Panc1 (cell line): ENCODE measurements at regions not wholly inside any gene's neighbourhood (a gene's known extent, or its start where the extent isn't known, plus 50 kb on each side); places are given as distances from the start of the nearest gene placed in this dataset.

Experiments
- ATAC-seq: fragments of 200-7000 bp; cut with Tn5 transposase; 2 replicates; pipeline ENCODE4 v1.9.1; 2020; ENCODE audit warnings: mild to moderate bottlenecking, moderate library complexity
- BruUV-seq: library from RNA; stranded (reverse); fragments of 400-500 nt; replicated peaks from 2 replicates; lab custom pipeline; 2021; lab: Mats Ljungman, UMichigan
- CTCF ChIA-PET: fragments of 300-600 bp; sonication (Branson Sonifier 250); formaldehyde crosslinking; loops from one replicate; lab custom pipeline; 2022; ENCODE audit warnings: antibody characterized with exemption; lab: Charles Lee
- POLR2A ChIA-PET: fragments of 300-600 bp; sonication (Branson Sonifier 250); formaldehyde crosslinking; loops from one replicate; lab custom pipeline; 2022; ENCODE audit warnings: antibody characterized with exemption; lab: Charles Lee
- DNase-seq: peaks from one replicate; pipeline ENCODE4 v3.0.0-alpha.2; 2010; ENCODE audit warnings: low read depth, low spot score
- H3K27ac ChIP-seq: 2 replicates; pipeline ENCODE4 v1.5.1; 2011; ENCODE audit warnings: mild to moderate bottlenecking, low read length, inconsistent platforms
- H3K27me3 ChIP-seq: fragments of 200-500 bp; sonication (Bioruptor generic); 2 replicates; pipeline ENCODE4 v1.6.0; 2014; ENCODE audit warnings: low read length, inconsistent platforms; ENCODE audit not compliant: control insufficient read depth, insufficient read depth
- H3K36me3 ChIP-seq: fragments of 200-500 bp; sonication (Bioruptor generic); 2 replicates; pipeline ENCODE4 v1.5.1; 2014; ENCODE audit warnings: inconsistent platforms, mild to moderate bottlenecking, low read length, moderate library complexity; ENCODE audit not compliant: control insufficient read depth, insufficient read depth
- H3K4me1 ChIP-seq: 2 replicates; pipeline ENCODE4 v1.5.1; 2011; ENCODE audit warnings: inconsistent platforms, mild to moderate bottlenecking, low read length, moderate library complexity; ENCODE audit not compliant: control insufficient read depth, insufficient read depth
- H3K4me3 ChIP-seq, 2 experiments: 2 replicates each; pipeline ENCODE4 v1.5.1; 2011 to 2012; ENCODE audit warnings: low read depth in 2 of 2, low read length in 2 of 2, mild to moderate bottlenecking in 2 of 2, inconsistent platforms in 1 of 2, moderate library complexity in 1 of 2
- H3K9me3 ChIP-seq: fragments of 200-500 bp; sonication (Bioruptor generic); 2 replicates; pipeline ENCODE4 v1.5.1; 2014; ENCODE audit warnings: low read depth, mild to moderate bottlenecking, inconsistent platforms, low read length, moderate library complexity; ENCODE audit not compliant: control insufficient read depth, insufficient read depth
- CTCF ChIP-seq: fragments of 450-650 bp; IDR thresholded peaks from 2 replicates; pipeline ENCODE4 v1.5.1; 2017; ENCODE audit warnings: mild to moderate bottlenecking
- POLR2AphosphoS5 ChIP-seq: IDR thresholded peaks from 2 replicates; pipeline ENCODE4 v1.6.1; 2012; ENCODE audit warnings: mild to moderate bottlenecking, low read depth, low read length, moderate library complexity
- REST ChIP-seq, 2 experiments: IDR thresholded peaks; 2 replicates each; pipeline ENCODE4 v1.6.1; 2011 to 2012; ENCODE audit warnings: low read depth in 2 of 2, control low read depth in 1 of 2, low read length in 1 of 2, mild to moderate bottlenecking in 1 of 2, moderate library complexity in 1 of 2; ENCODE audit not compliant: insufficient read depth in 1 of 2
- SIN3A ChIP-seq: IDR thresholded peaks from 2 replicates; pipeline ENCODE4 v1.6.1; 2012; ENCODE audit warnings: low read depth, mild to moderate bottlenecking, low read length, moderate library complexity, borderline replicate concordance; ENCODE audit not compliant: insufficient read depth
- TCF7L2 ChIP-seq: IDR thresholded peaks from 2 replicates; pipeline ENCODE4 v1.6.1; 2011; ENCODE audit warnings: mild to moderate bottlenecking, low read depth, low read length, inconsistent platforms
- in situ Hi-C: cut with HindIII; loops from 2 replicates; pipeline ENCODE4 v1.10.0; 2016; ENCODE audit warnings: low sequenced_read_pairs, low pct_unique_long_range_greater_than_20kb
- intact Hi-C: fragments of 100-400 bp; cut with micrococcal nuclease; formaldehyde crosslinking; loops from one replicate; pipeline ENCODE4 v1.10.0; 2022; ENCODE audit not compliant: unreplicated experiment

- CTCF ChIA-PET, result no interaction called here
- in situ Hi-C loops, result no loop called here
- Histone ChIP-seq H3K4me3 (no peak overlapping the region), H3K36me3 (no peaks in the 10 kb centered on the region), H3K27me3 (peaks cover 3% of the 10 kb centered on the region; the same call in 1 of the 2 replicates), H3K27ac (no peak overlapping the region), H3K9me3 (no peaks in the 10 kb centered on the region), H3K4me1 (no peaks in the 10 kb centered on the region)
- ATAC-seq (no peak), DNase-seq (no peak)
- no TSS peak for BruUV-seq
- TF ChIP-seq REST (IDR thresholded peaks at IDR 0.05; ENCODE audit: insufficient read depth in 1 of 2, low read depth in 2 of 2, low read length in 1 of 2), result no peak
- no peak for TF ChIP-seq CTCF
- no peak for TF ChIP-seq SIN3A
- TF ChIP-seq POLR2AphosphoS5, result no peak
- TF ChIP-seq TCF7L2, result no peak
- POLR2A ChIA-PET, result no interaction called here
- intact Hi-C loops, result no loop called here
Observed at GRCh38 chr2:239639421-239640185, 238.8 kb upstream of the HDAC4 start.

GRCh38 chr2:239638376-239638775, 237.6 kb upstream of the HDAC4 start:
- CTCF ChIA-PET, result no interaction called here
- TF ChIP-seq SIN3A (no peak), TCF7L2 (no peak), REST (IDR thresholded peaks at IDR 0.05; ENCODE audit: insufficient read depth in 1 of 2, low read depth in 2 of 2, low read length in 1 of 2) (no peak), POLR2AphosphoS5 (no peak), CTCF (no peak)
- Histone ChIP-seq H3K4me3 (no peak overlapping the region), H3K36me3 (no peaks in the 10 kb centered on the region), H3K9me3 (no peaks in the 10 kb centered on the region), H3K27me3 (peaks cover 3% of the 10 kb centered on the region; the same call in 1 of the 2 replicates), H3K4me1 (no peaks in the 10 kb centered on the region), H3K27ac (no peak overlapping the region)
- POLR2A ChIA-PET, result no interaction called here
- DNase-seq (no peak), ATAC-seq (no peak)
- BruUV-seq, result no TSS peak
- intact Hi-C loops (no loop called here), in situ Hi-C loops (no loop called here)
